Neural progenitor cell (in vitro differentiated cells): ENCODE measurements at regions not wholly inside any gene's neighbourhood (a gene's known extent, or its start where the extent isn't known, plus 50 kb on each side); places are given as distances from the start of the nearest gene placed in this dataset.

Experiments used
- EZH2 ChIP-seq: fragments of 200-600 bp; sonication (generic); IDR thresholded peaks from 2 replicates; pipeline ENCODE4 v1.6.1; 2017; ENCODE audit warnings: antibody characterized with exemption, mild to moderate bottlenecking, moderate library complexity
- EZH2phosphoT487 ChIP-seq: fragments of 200-600 bp; sonication (generic); IDR thresholded peaks from 2 replicates; pipeline ENCODE4 v1.6.1; 2017; ENCODE audit warnings: antibody characterized with exemption
- TF ChIP-seq, protein P1 (sequence below): fragments of 200-600 bp; sonication (generic); IDR thresholded peaks from 2 replicates; pipeline ENCODE4 v1.5.1; 2017; ENCODE audit warnings: antibody characterized with exemption, mild to moderate bottlenecking

DNA sequence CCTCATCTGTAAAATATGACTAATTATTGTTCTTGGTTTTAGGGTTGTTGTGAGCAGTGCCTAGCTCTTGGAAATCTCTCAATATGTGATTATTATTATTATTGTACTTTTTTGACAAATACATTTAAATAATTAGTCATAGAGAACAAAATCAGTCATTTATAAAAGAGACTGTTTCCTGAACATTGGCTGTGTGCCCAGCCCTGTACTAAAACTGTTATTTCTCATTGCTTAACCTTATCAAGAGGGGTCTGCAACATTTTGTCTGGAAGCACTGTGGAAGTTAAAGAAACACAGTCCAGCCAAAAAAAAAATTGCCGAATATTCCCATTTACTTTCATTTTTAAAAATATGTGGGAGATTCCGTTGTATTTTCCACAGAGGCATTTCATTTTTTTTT, 989.2 kb upstream of the SLIT2 start:
- TF ChIP-seq, protein P1, sequence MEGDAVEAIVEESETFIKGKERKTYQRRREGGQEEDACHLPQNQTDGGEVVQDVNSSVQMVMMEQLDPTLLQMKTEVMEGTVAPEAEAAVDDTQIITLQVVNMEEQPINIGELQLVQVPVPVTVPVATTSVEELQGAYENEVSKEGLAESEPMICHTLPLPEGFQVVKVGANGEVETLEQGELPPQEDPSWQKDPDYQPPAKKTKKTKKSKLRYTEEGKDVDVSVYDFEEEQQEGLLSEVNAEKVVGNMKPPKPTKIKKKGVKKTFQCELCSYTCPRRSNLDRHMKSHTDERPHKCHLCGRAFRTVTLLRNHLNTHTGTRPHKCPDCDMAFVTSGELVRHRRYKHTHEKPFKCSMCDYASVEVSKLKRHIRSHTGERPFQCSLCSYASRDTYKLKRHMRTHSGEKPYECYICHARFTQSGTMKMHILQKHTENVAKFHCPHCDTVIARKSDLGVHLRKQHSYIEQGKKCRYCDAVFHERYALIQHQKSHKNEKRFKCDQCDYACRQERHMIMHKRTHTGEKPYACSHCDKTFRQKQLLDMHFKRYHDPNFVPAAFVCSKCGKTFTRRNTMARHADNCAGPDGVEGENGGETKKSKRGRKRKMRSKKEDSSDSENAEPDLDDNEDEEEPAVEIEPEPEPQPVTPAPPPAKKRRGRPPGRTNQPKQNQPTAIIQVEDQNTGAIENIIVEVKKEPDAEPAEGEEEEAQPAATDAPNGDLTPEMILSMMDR, result no peak
- TF ChIP-seq EZH2, result no peak
- no peak for TF ChIP-seq EZH2phosphoT487
